ENCODE measurements at regions not wholly inside any gene's neighbourhood (a gene's known extent, or its start where the extent isn't known, plus 50 kb on each side); places are given as distances from the start of the nearest gene placed in this dataset.

- no peak overlapping the region for H3K4me3 ChIP-seq (ENCODE audit: low read depth, low read length)
- in situ Hi-C loops (cut with HindIII; ENCODE audit: low sequenced_read_pairs), result no loop called here
- DNase-seq (ENCODE audit: low read depth, low spot score), result peak; percentile 47
- no peak for TF ChIP-seq CTCF (IDR thresholded peaks at IDR 0.05; ENCODE audit: low read depth, low read length)
Measured at GRCh38 chr3:87397211-87397610, 120.8 kb upstream of the POU1F1 start.

DNA sequence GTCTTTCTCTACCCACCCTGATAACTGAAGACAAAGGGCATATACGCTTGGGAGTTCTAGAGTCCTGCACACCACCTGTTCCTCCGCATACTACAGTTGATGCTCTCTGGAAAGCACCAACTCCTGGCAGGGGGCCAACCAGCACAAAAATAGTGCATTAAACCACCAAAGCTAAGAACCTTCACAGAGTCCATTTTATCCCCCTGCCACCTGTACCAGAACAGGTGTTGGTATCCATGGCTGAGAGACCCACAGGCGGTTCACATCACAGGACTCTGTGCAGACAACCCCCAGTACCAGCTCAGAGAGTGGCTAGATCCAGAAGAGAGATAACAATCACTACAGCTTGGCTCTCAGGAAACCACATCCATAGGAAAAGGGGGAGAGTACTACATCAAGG is 114.4 kb upstream of the POU1F1 start:
- in situ Hi-C loops (cut with HindIII; ENCODE audit: low sequenced_read_pairs), result no loop called here
- DNase-seq (ENCODE audit: low read depth, low spot score), result no peak
- no peak overlapping the region for H3K4me3 ChIP-seq (ENCODE audit: low read depth, low read length)
- no peak for TF ChIP-seq CTCF (IDR thresholded peaks at IDR 0.05; ENCODE audit: low read depth, low read length)

GRCh38 chr3:87390353-87390752 is 114.0 kb upstream of the POU1F1 start:
- TF ChIP-seq CTCF (IDR thresholded peaks at IDR 0.05; ENCODE audit: low read depth, low read length), result no peak
- in situ Hi-C loops (cut with HindIII; ENCODE audit: low sequenced_read_pairs), result no loop called here
- DNase-seq (ENCODE audit: low read depth, low spot score), result no peak
- no peak overlapping the region for H3K4me3 ChIP-seq (ENCODE audit: low read depth, low read length)

GRCh38 chr3:87375231-87375682 is 98.9 kb upstream of the POU1F1 start:
- DNase-seq (ENCODE audit: low read depth, low spot score), result no peak
- in situ Hi-C loops (cut with HindIII; ENCODE audit: low sequenced_read_pairs), result no loop called here
- H3K4me3 ChIP-seq (ENCODE audit: low read depth, low read length), result no peak overlapping the region
- TF ChIP-seq CTCF (IDR thresholded peaks at IDR 0.05; ENCODE audit: low read depth, low read length), result no peak

DNA sequence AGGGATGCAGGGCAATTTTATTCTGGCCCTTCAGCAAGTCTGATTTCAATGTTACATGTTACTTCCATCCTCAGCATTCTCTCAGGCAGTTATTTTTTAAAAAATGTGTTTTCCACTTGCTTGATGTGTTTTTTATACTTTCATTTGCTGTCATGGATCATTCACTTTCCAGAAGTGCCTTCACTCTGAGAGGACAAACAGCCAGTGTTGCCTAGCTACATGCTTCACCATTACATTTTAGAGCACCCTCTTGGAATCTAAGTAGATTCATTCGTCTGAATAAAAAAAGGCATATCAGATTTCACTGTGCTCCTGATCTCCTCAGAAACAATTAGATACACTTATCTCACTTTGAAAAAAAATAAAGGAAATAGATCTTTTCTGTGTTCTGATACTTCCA is 93.6 kb upstream of the POU1F1 start:
- in situ Hi-C loops (cut with HindIII; ENCODE audit: low sequenced_read_pairs), result no loop called here
- H3K4me3 ChIP-seq (ENCODE audit: low read depth, low read length), result no peak overlapping the region
- TF ChIP-seq CTCF (IDR thresholded peaks at IDR 0.05; ENCODE audit: low read depth, low read length), result no peak
- DNase-seq (ENCODE audit: low read depth, low spot score), result peak; percentile 11

DNA sequence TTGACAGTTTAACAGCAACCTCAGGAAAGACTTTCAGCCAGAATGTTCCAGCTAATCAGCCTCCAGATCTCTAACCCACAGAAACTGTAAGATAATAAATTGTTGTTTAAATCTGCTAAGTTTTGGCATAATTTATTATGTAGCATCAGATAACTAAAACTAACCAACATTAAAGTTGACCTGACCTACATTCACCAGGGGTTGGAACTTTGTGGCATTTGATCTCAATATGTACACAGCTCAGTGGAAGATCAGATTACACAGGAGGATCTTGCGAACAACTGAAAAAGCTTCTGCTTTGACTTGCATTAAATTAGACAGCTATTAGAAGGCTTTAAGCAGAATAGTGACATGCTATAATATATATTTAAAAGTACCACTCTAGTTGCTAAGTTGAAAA is 91.4 kb upstream of the POU1F1 start:
- H3K4me3 ChIP-seq (ENCODE audit: low read depth, low read length), result no peak overlapping the region
- no peak for TF ChIP-seq CTCF (IDR thresholded peaks at IDR 0.05; ENCODE audit: low read depth, low read length)
- DNase-seq (ENCODE audit: low read depth, low spot score), result no peak
- in situ Hi-C loops (cut with HindIII; ENCODE audit: low sequenced_read_pairs), result no loop called here

- in situ Hi-C loops (cut with HindIII; ENCODE audit: low sequenced_read_pairs), result no loop called here
- TF ChIP-seq CTCF (IDR thresholded peaks at IDR 0.05; ENCODE audit: low read depth, low read length), result no peak
Measured at GRCh38 chr3:87363721-87364120, 87.3 kb upstream of the POU1F1 start.

More at GRCh38 chr3:87363721-87364120, 87.3 kb upstream of the POU1F1 start:
- H3K4me3 ChIP-seq (ENCODE audit: low read depth, low read length), result no peak overlapping the region
- DNase-seq (ENCODE audit: low read depth, low spot score), result no peak

All from astrocyte of the spinal cord (primary cell).